Nephron progenitor cell (in vitro differentiated cells): ENCODE measurements at regions not wholly inside any gene's neighbourhood (a gene's known extent, or its start where the extent isn't known, plus 50 kb on each side); places are given as distances from the start of the nearest gene placed in this dataset.

Source experiments
- DNase-seq: peaks from one replicate; pipeline ENCODE4 v3.0.0; 2021
- H3K27ac Mint-ChIP-seq: 2 replicates; pipeline ENCODE4 v1.8.0; 2021; ENCODE audit warnings: mild to moderate bottlenecking, moderate library complexity, mixed read lengths
- H3K27me3 Mint-ChIP-seq: 2 replicates; pipeline ENCODE4 v1.8.0; 2021; ENCODE audit warnings: mild to moderate bottlenecking, low read depth, mixed read lengths; ENCODE audit not compliant: poor library complexity
- H3K36me3 Mint-ChIP-seq: 2 replicates; pipeline ENCODE4 v1.8.0; 2021; ENCODE audit warnings: low read depth, mixed read lengths
- H3K4me1 Mint-ChIP-seq: 2 replicates; pipeline ENCODE4 v1.8.0; 2021; ENCODE audit warnings: mixed read lengths
- H3K4me3 Mint-ChIP-seq: 2 replicates; pipeline ENCODE4 v1.8.0; 2021; ENCODE audit warnings: mild to moderate bottlenecking, moderate library complexity, mixed read lengths
- H3K9me3 Mint-ChIP-seq: 2 replicates; pipeline ENCODE4 v1.8.0; 2021; ENCODE audit warnings: mild to moderate bottlenecking, moderate library complexity, mixed read lengths
- CTCF ChIP-seq: fragments of 200-600 bp; sonication (generic); IDR thresholded peaks from 2 replicates; pipeline ENCODE4 v1.5.0; 2021; ENCODE audit warnings: antibody characterized with exemption

GRCh38 chr21:24450119-24450518 lies 1157.2 kb downstream of the MRPL39 start:
- TF ChIP-seq CTCF, result no peak
- Mint-ChIP-seq H3K4me1 (no peaks in the 10 kb centered on the region), H3K36me3 (no peaks in the 10 kb centered on the region), H3K27me3 (no peaks in the 10 kb centered on the region), H3K9me3 (peaks cover 30% of the 10 kb centered on the region), H3K27ac (no peak overlapping the region), H3K4me3 (no peak overlapping the region)
- no peak for DNase-seq

- Mint-ChIP-seq H3K27me3 (no peaks in the 10 kb centered on the region), H3K36me3 (no peaks in the 10 kb centered on the region), H3K4me1 (peaks cover 10% of the 10 kb centered on the region), H3K4me3 (no peak overlapping the region), H3K9me3 (peaks cover 42% of the 10 kb centered on the region), H3K27ac (no peak overlapping the region)
- DNase-seq, result no peak
- TF ChIP-seq CTCF, result no peak
Observed at GRCh38 chr21:24445517-24445916, 1161.8 kb downstream of the MRPL39 start.

- DNase-seq, result no peak
- Mint-ChIP-seq H3K9me3 (peaks cover 41% of the 10 kb centered on the region), H3K4me1 (peaks cover 10% of the 10 kb centered on the region), H3K27ac (no peak overlapping the region), H3K4me3 (no peak overlapping the region), H3K27me3 (no peaks in the 10 kb centered on the region), H3K36me3 (no peaks in the 10 kb centered on the region)
- TF ChIP-seq CTCF, result no peak
Observed at GRCh38 chr21:24444736-24445135, 1162.5 kb downstream of the MRPL39 start.

DNA sequence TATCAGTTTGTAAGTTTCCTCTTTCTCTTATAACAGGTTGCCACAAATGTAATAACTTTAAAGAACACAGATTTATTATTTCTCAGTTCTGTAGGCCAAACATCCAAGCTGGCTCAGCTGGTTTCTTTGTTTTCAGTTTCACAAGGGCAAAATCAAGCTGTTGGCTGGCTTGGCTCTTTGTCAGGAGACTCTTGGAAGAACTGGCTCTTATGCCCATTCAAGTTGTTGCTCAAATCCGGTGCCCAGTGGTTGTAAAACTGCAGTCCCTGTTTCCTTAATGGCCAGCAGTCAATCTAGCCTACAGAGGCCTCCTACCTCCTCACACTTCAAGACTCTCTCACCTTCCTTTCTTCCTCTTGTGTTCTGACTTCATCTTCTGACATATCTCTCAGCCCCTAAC lies 1171.0 kb downstream of the MRPL39 start:
- Mint-ChIP-seq H3K4me3 (no peak overlapping the region), H3K27ac (peak overlapping the region; percentile 2), H3K4me1 (no peaks in the 10 kb centered on the region), H3K9me3 (peaks cover 43% of the 10 kb centered on the region), H3K36me3 (no peaks in the 10 kb centered on the region), H3K27me3 (no peaks in the 10 kb centered on the region)
- no peak for DNase-seq
- no peak for TF ChIP-seq CTCF

DNA sequence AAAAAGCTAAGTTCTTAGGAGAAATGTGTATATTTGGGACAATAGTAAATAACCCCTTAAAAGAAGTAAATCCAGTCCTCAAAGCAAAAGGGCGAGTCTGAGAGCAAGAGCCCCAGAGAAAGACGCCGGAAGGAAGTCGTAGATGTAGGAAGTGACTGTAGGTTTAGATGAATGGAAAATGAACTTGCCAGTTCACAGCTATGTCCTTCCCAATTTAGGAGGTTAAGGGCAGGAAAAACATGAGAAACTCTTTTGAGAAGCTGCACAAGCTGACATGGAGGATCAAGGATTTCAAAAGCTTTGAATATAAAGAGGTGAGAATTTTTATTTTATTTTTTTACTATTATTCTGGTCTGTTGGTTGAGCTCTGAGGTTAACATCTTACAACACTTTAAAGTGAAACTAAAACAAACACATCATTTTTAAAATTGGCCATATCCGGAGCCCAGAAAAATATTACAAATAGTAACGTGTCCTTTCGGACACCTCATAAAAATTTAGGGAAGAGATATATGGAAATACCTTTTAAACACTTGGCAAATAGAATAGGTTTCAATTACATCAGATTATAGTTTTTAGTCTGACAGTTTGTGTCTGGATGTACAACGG lies 1178.6 kb downstream of the MRPL39 start:
- H3K4me3 Mint-ChIP-seq, result no peak overlapping the region
- no peak for DNase-seq
- no peaks in the 10 kb centered on the region for H3K36me3 Mint-ChIP-seq
- H3K4me1 Mint-ChIP-seq, result no peaks in the 10 kb centered on the region
- H3K27ac Mint-ChIP-seq, result no peak overlapping the region
- H3K9me3 Mint-ChIP-seq, result peaks cover 29% of the 10 kb centered on the region
- H3K27me3 Mint-ChIP-seq, result no peaks in the 10 kb centered on the region
- TF ChIP-seq CTCF, result no peak

DNA sequence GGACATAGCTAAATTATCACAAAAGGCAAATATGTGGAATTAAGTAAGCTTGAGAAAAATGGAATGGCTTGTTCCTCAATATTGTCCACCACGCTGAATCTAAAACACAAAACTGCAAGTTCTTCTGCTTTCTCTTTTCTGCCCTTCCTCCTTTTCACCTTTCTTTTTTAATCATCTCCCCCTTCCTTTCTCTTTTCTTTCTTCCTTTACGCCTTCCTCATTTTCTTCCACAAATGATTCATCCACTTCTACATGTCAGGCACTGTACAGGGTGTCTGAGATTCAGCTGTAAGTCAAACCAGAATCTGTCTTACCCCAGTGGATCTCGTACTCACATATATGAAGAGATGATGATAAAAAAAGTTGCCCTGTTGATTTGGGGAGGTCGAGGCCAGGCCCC lies 1182.5 kb downstream of the MRPL39 start:
- Mint-ChIP-seq H3K36me3 (no peaks in the 10 kb centered on the region), H3K27ac (no peak overlapping the region), H3K27me3 (no peaks in the 10 kb centered on the region), H3K4me3 (no peak overlapping the region), H3K9me3 (peaks cover 42% of the 10 kb centered on the region), H3K4me1 (no peaks in the 10 kb centered on the region)
- TF ChIP-seq CTCF, result no peak
- no peak for DNase-seq
